Fibroblast of lung (primary cell): ENCODE measurements at regions not wholly inside any gene's neighbourhood (a gene's known extent, or its start where the extent isn't known, plus 50 kb on each side); places are given as distances from the start of the nearest gene placed in this dataset.

Experiments used
- DNase-seq, 2 donors: peaks; one replicate each; pipeline versions ENCODE4 v3.0.0 to v3.0.0-alpha.2; 2010; ENCODE audit warnings: low read depth in 2 of 2
- H2AFZ ChIP-seq: 2 replicates; pipeline ENCODE4 v1.5.1; 2012; ENCODE audit warnings: low read length, control low read depth, inconsistent platforms
- H3K27ac ChIP-seq: 2 replicates; pipeline ENCODE4 v1.5.1; 2011; ENCODE audit warnings: low read length, control low read depth; ENCODE audit not compliant: insufficient read depth
- H3K27me3 ChIP-seq: 2 replicates; pipeline ENCODE4 v1.5.1; 2011; ENCODE audit warnings: mild to moderate bottlenecking, low read length; ENCODE audit not compliant: control insufficient read depth, insufficient read depth
- H3K36me3 ChIP-seq: 2 replicates; pipeline ENCODE4 v1.5.1; 2011; ENCODE audit warnings: low read length; ENCODE audit not compliant: control insufficient read depth, insufficient read depth
- H3K4me1 ChIP-seq: 2 replicates; pipeline ENCODE4 v1.5.1; 2011; ENCODE audit warnings: low read length; ENCODE audit not compliant: control insufficient read depth, insufficient read depth; ENCODE audit errors: extremely low read depth
- H3K4me2 ChIP-seq: 2 replicates; pipeline ENCODE4 v1.5.1; 2011; ENCODE audit warnings: low read length, control low read depth; ENCODE audit not compliant: insufficient read depth; ENCODE audit errors: extremely low read depth
- H3K4me3 ChIP-seq, 4 experiments: fragments of 200-600 bp in 1 of 4; sonication (generic) in 1 of 4; replicated peaks in 1 of 4; 2 replicates each; pipeline ENCODE4 v1.5.1; 2011 to 2016; ENCODE audit warnings: low read length in 4 of 4, low read depth in 3 of 4, mild to moderate bottlenecking in 3 of 4, control low read depth in 2 of 4, inconsistent platforms in 1 of 4, mixed read lengths in 1 of 4; ENCODE audit not compliant: insufficient read depth in 1 of 4; ENCODE audit errors: control extremely low read depth in 1 of 4
- H3K79me2 ChIP-seq: 2 replicates; pipeline ENCODE4 v1.5.1; 2012; ENCODE audit warnings: mild to moderate bottlenecking, low read length, inconsistent platforms; ENCODE audit not compliant: control insufficient read depth, insufficient read depth
- H3K9ac ChIP-seq: 2 replicates; pipeline ENCODE4 v1.5.1; 2011; ENCODE audit warnings: mild to moderate bottlenecking, low read length, control low read depth; ENCODE audit not compliant: insufficient read depth
- H3K9me3 ChIP-seq: 2 replicates; pipeline ENCODE4 v1.5.1; 2012; ENCODE audit warnings: low read depth, low read length; ENCODE audit not compliant: control insufficient read depth, insufficient read depth
- H4K20me1 ChIP-seq: 2 replicates; pipeline ENCODE4 v1.5.1; 2011; ENCODE audit warnings: low read length; ENCODE audit not compliant: control insufficient read depth, insufficient read depth; ENCODE audit errors: extremely low read depth
- CTCF ChIP-seq, 2 donors: IDR thresholded peaks in 1 of 2; conservative IDR thresholded peaks in 1 of 2; 1 replicate in 1 of 2; 2 replicates in 1 of 2; pipeline ENCODE4 v1.5.1; 2011 to 2012; ENCODE audit warnings: low read length in 2 of 2, control low read depth in 1 of 2, inconsistent platforms in 1 of 2, low read depth in 1 of 2, mild to moderate bottlenecking in 1 of 2
- EZH2 ChIP-seq: IDR thresholded peaks from 2 replicates; pipeline ENCODE4 v1.5.1; 2012; ENCODE audit warnings: low read length, control low read depth, mild to moderate bottlenecking; ENCODE audit errors: missing control alignments

GRCh38 chr3:19644405-19644804 is 289.6 kb downstream of the EFHB start:
- no peak overlapping the region for H2AFZ ChIP-seq
- H3K4me3 ChIP-seq: no peak overlapping the region
- no peaks in the 10 kb centered on the region for H4K20me1 ChIP-seq
- no peaks in the 10 kb centered on the region for H3K36me3 ChIP-seq
- H3K9ac ChIP-seq: no peak overlapping the region
- TF ChIP-seq CTCF (conservative IDR thresholded peaks at IDR 0.05 in 1 of 2, IDR thresholded peaks at IDR 0.05 in 1 of 2; ENCODE audit: low read depth in 1 of 2, low read length in 2 of 2): no peak
- TF ChIP-seq EZH2: no peak
- H3K4me1 ChIP-seq: no peaks in the 10 kb centered on the region
- no peak for DNase-seq
- H3K9me3 ChIP-seq: no peaks in the 10 kb centered on the region
- no peak overlapping the region for H3K27ac ChIP-seq
- no peaks in the 10 kb centered on the region for H3K27me3 ChIP-seq
- H3K4me2 ChIP-seq: no peak overlapping the region
- H3K79me2 ChIP-seq: no peaks in the 10 kb centered on the region

- no peak overlapping the region for H2AFZ ChIP-seq
- no peaks in the 10 kb centered on the region for H4K20me1 ChIP-seq
- DNase-seq: no peak
- no peak overlapping the region for H3K4me2 ChIP-seq
- no peak overlapping the region for H3K9ac ChIP-seq
- H3K36me3 ChIP-seq: no peaks in the 10 kb centered on the region
- no peak overlapping the region for H3K4me3 ChIP-seq
- H3K27me3 ChIP-seq: no peaks in the 10 kb centered on the region
- H3K79me2 ChIP-seq: no peaks in the 10 kb centered on the region
- no peaks in the 10 kb centered on the region for H3K9me3 ChIP-seq
- no peak overlapping the region for H3K27ac ChIP-seq
- no peaks in the 10 kb centered on the region for H3K4me1 ChIP-seq
- TF ChIP-seq EZH2 (no peak), CTCF (conservative IDR thresholded peaks at IDR 0.05 in 1 of 2, IDR thresholded peaks at IDR 0.05 in 1 of 2; ENCODE audit: low read depth in 1 of 2, low read length in 2 of 2) (no peak)
Measured at GRCh38 chr3:19641408-19641807, 292.6 kb downstream of the EFHB start.

GRCh38 chr3:19632099-19633074 is 301.6 kb downstream of the EFHB start:
- Histone ChIP-seq H3K79me2 (no peaks in the 10 kb centered on the region), H3K36me3 (no peaks in the 10 kb centered on the region), H3K9ac (no peak overlapping the region), H3K4me3 (no peak overlapping the region), H3K4me2 (no peak overlapping the region), H4K20me1 (no peaks in the 10 kb centered on the region), H3K27me3 (no peaks in the 10 kb centered on the region), H3K27ac (no peak overlapping the region), H2AFZ (no peak overlapping the region), H3K4me1 (no peaks in the 10 kb centered on the region), H3K9me3 (no peaks in the 10 kb centered on the region)
- TF ChIP-seq EZH2: no peak
- no peak for DNase-seq
